Right renal cortex interstitium (tissue), 3 donors: ENCODE measurements at regions not wholly inside any gene's neighbourhood (a gene's known extent, or its start where the extent isn't known, plus 50 kb on each side); places are given as distances from the start of the nearest gene placed in this dataset.

Experiments
- DNase-seq, 3 donors: peaks; one replicate each; pipeline ENCODE4 v3.0.0-alpha.2; 2013; ENCODE audit warnings: low read depth in 3 of 3, low spot score in 2 of 3

- DNase-seq = no peak
These were observed 121.9 kb downstream of the RPLP1 start for GRCh38 chr15:69574506-69574905.

GRCh38 chr15:69575387-69575786 lies 122.8 kb downstream of the RPLP1 start:
- no peak for DNase-seq

GRCh38 chr15:69576035-69576526 lies 123.5 kb downstream of the RPLP1 start:
- no peak for DNase-seq

GRCh38 chr15:69576948-69577351 lies 124.3 kb downstream of the RPLP1 start:
- no peak for DNase-seq

GRCh38 chr15:69577397-69577796 lies 124.8 kb downstream of the RPLP1 start:
- DNase-seq = no peak

GRCh38 chr15:69578252-69578651 lies 125.6 kb downstream of the RPLP1 start:
- no peak for DNase-seq

GRCh38 chr15:69578787-69579583 lies 126.4 kb downstream of the RPLP1 start:
- no peak for DNase-seq

GRCh38 chr15:69579950-69580618 lies 127.5 kb downstream of the RPLP1 start:
- no peak for DNase-seq

- no peak for DNase-seq
These were observed 131.0 kb downstream of the RPLP1 start for GRCh38 chr15:69583626-69584025.

- DNase-seq = no peak
These were observed 133.3 kb downstream of the RPLP1 start for GRCh38 chr15:69585937-69586336.

- DNase-seq = no peak
These were observed 134.1 kb downstream of the RPLP1 start for GRCh38 chr15:69586721-69587120.

GRCh38 chr15:69587723-69588426 lies 135.3 kb downstream of the RPLP1 start:
- DNase-seq = no peak

- no peak for DNase-seq
These were observed 137.6 kb downstream of the RPLP1 start for GRCh38 chr15:69590201-69590710.

- no peak for DNase-seq
These were observed 138.4 kb downstream of the RPLP1 start for GRCh38 chr15:69590932-69591524.

GRCh38 chr15:69591905-69592508 lies 139.4 kb downstream of the RPLP1 start:
- no peak for DNase-seq

- DNase-seq = no peak
These were observed 140.3 kb downstream of the RPLP1 start for GRCh38 chr15:69592954-69593353.

- DNase-seq = no peak
These were observed 140.9 kb downstream of the RPLP1 start for GRCh38 chr15:69593488-69593887.

GRCh38 chr15:69593981-69594966 lies 141.7 kb downstream of the RPLP1 start:
- DNase-seq = peak in 2 of 3 donors; percentile 29 to 43
